Activated naive CD4-positive, alpha-beta T cell treated with Interleukin-2 at 50 U/mL for 16 hours (primary cell): ENCODE measurements at regions not wholly inside any gene's neighbourhood (a gene's known extent, or its start where the extent isn't known, plus 50 kb on each side); places are given as distances from the start of the nearest gene placed in this dataset.
"Not testable (repeated sequence)": the region's sequence is repeated elsewhere in the genome, so short reads cannot be mapped to it uniquely, and the experiment has no call there.

Source experiments
- DNase-seq: peaks from one replicate; pipeline ENCODE4 v3.0.0-alpha.2; 2020

DNA sequence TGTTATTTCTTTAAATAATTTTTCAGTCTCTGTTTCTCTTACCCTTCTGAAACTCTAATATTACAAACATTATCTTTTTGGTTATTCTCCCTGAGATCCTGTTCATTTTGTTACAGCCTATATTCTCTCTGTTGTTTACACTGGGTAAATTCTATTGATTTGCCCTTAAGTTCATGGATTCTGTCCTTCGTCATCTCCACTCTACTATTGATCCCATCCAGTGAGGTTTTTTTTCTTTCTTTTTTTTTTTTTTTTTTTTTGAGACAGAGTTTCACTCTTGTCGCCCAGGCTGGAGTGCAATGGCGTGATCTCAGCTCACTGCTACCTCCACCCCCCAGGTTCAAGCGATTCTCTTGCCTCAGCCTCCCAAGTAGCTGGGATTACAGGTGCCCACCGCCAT lies 393.9 kb downstream of the ZNF674 start:
- DNase-seq = not testable (repeated sequence)

DNA sequence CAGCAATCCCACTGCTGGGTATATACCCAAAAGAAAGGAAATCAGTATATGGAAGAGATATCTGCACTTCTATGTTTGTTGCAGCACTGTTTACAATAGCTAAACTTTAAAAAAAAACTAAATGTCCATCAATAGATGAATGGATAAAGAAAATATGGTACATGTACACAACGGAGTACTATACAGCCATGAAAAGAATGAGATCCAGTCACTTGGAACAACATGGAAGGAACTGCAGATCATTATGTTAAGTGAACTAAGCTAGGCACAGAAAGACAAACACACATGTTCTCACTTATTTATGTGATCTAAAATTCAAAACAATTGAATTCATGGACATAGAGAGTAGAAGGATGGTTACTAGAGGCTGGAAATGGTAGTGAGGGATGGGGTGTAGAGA lies 400.7 kb downstream of the ZNF674 start:
- DNase-seq = no peak

DNA sequence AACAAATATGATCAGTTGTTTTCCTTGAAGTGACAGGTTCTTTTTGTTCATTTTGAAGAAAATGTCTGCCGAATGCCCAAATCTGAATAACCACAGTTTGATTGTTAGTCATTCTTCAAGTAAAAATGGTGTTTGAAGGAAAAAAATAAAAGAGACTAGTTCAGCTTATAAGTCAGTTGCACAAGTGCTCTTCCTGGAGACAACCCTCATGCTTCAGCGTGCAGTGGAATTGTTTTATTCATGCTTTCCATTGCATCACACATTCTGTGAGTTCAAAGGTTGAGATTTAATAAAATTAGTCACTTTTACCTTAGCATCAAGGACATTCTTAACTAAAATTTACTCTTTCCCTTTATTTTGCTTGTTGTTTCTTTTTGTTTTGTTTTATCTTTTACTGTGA lies 404.9 kb downstream of the ZNF674 start:
- no peak for DNase-seq

DNA sequence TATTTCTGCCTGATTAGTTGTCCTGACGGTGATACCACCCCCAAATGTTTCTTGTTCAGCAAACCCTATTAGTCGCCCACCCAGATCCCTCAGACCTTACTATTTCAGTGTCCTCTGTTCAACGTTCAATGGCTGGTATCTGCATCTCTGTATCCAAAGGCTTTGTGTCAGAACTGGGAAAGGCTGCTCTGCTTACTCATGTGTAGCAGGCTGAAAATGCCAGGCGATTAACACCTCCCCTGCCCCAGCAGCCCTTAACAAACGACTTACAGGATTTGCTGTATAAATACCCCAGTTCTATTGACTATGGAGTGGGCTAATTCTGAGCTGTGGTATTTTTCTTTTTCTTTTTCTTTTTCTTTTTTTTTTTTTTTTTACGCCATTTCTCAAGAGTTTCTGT lies 415.0 kb downstream of the ZNF674 start:
- no peak for DNase-seq

DNA sequence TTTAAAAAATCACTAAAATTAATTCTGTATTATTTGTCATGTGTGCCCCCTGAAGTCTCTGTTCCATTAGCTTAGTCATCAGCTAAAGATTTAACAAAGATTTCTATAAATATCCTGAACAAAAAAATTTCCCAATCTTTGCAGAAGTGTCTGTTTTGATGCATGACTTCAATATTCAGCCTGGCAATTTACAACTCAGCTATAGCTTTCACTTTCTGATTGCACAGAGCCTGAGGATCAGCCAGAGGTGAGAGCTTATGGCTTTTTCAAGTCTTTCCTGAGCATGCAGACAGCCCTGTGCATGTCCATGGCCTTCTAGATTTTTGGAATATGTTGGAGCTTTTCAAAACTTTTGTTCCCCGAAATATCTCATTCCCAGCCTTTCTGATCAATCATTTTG lies 420.1 kb downstream of the ZNF674 start:
- DNase-seq = no peak

DNA sequence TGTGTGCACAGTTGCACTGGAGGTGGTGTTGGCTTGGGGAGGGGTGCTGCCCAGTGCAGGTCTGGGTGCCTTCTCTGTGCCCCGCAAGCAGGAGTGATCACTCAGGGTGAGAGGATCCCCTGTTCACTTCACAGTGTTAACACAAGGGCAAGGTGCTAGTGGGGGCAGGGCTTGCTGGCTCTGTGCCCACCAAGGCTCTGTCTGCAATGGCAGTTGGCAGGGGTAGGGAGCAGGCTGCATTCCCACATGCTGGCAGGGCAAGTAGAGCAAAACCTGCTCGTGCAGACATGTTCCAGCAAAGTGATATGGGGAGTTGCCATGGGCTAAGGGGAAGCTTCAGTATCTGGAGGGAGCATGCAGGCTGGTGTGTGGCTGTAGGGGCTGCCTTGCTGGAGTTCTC lies 428.0 kb downstream of the ZNF674 start:
- no peak for DNase-seq

DNA sequence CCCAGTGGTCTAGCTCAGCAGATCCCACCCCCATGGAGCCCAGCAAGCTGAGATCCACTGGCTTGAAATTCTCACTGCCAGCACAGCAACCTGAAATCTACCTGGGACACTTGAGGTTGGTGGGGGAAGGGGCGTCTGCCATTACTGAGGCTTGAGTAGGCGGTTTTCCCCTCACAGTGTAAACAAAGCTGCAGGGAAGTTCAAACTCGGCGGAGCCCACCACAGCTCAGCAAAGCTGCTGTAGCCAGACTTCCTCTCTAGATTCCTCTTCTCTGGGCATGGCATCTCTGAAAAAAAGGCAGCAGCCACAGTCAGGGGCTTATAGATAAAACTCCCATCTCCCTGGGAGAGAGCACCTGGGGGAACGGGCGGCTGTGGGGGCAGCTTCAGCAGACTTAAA lies 457.9 kb downstream of the ZNF674 start:
- not testable (repeated sequence) for DNase-seq

DNA sequence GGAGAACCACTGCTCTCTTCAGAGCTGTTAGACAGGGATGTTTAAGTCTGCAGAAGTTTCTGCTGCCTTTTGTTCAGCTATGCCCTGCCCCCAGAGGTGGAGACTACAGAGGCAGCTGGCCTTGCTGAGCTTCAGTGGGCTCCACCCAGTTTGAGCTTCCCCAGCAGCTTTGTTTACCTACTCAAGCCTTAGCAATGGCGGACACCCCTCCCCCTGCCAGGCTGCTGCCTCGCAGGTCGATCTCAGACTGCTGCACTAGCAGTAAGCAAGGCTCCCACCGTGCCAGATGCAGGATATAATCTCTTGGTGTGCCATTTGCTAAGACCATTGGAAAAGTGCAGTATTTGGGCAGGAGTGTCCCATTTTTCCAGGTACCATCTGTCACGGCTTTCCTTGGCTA lies 465.1 kb downstream of the ZNF674 start:
- DNase-seq = not testable (repeated sequence)

DNA sequence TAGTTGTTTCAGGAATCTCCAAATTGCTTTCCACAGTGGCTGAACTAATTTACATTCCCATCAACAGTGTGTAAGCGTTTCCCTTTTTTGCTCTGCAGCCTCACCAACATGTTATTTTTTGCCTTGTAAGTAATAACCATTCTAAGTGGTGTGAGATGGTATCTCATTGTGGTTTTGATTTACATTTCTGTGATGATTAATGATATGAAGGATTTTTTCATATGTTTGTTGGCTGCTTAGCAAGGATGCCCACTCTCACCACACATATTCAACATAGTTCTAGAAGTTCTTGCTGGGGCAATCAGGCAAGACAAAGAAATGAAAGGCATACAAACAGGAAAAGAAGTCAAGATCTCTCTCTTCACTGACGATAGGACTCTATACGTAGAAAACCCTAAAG lies 472.4 kb downstream of the ZNF674 start:
- no peak for DNase-seq

DNA sequence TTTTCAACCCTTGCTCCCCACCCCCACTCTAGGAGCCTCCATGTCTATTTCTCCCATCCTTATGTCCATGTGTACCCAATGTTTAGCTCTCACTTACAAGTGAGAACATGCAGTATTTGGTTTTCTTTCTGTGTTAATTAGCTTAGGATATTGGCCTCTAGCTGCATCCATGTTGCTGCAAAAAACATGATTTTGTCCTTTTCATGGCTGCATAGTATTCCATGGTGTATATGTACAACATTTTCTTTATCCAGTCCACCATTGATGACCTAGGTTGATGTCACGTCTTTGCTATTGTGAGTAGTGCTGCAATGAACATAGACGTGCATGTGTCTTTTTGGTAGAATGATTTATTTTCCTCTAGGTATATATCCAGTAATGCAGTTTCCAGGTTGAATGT lies 472.8 kb downstream of the ZNF674 start:
- DNase-seq = no peak

DNA sequence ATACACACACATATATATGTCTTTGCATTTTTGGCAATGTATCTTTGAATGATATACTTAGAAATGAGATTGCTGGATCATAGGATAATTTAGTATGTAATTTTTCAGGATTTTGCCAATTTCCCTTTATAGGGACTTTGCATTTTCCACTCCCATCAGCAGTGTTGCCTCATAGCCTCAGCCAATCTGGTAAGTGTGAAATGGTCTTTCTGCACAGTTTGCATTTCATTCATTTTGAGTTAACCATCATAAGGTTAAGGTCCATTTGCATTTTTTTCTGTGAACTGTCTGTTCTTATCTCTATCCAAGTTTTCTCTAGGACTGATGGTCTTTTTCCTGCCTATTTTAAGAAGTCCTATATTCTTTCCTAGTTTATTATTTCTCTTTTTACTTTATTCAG lies 474.8 kb downstream of the ZNF674 start:
- DNase-seq = no peak

DNA sequence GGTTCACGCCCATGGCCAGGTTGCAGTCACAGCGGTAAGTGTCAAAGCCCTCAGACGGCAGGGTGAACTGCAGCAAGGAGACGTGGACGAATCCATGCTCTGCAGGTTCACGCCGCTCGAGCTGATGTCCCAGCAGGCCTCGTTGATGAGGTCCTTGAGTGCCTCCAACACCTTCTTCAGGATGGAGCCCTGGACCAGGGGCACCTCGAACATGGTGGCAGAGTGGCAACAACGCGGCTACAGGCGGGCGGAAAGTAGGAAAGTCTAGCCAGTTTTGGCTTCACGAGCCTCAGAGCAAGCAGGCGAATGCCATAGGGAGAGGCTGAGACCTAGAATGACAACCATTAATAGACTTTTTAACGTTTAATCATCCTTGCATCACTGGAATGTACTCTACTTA lies 485.9 kb downstream of the ZNF674 start:
- DNase-seq = no peak

DNA sequence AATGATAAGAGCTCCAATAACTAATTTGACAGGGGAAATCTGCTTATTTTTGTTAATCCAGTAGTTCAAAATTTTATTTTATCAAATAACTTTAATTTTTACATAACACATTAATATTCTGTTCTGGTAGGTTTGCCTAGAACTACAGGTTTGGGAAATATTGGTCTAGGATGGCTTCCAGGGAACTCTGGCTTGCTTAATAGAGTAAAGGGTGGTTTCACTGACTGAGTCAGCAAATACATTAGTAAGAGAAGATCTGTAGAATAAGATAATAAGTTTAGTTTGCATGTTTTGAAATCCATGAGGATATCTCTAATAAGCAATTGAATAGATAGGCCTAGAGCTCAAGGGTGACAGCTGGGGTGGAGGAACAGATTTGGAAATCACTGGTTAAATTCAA lies 500.7 kb downstream of the ZNF674 start:
- no peak for DNase-seq

DNA sequence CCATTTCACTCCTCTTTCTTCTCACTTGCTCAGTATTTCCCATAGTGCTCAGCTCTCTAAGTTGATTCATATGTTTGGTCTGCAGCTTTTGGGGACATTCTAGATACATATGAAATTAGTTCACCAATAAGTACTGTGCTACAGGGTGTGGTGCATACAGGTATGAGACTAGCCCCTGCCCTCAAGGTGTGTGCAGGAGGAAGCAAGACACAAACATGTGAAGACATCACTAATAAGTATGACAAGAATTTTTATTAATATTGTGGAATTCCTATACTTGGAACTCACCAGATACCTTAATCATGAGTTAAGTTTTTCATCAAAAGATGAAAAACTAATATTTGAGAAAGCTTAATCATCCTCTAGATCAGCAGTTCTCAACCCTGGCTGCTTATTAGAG lies 505.2 kb downstream of the ZNF674 start:
- DNase-seq = no peak

DNA sequence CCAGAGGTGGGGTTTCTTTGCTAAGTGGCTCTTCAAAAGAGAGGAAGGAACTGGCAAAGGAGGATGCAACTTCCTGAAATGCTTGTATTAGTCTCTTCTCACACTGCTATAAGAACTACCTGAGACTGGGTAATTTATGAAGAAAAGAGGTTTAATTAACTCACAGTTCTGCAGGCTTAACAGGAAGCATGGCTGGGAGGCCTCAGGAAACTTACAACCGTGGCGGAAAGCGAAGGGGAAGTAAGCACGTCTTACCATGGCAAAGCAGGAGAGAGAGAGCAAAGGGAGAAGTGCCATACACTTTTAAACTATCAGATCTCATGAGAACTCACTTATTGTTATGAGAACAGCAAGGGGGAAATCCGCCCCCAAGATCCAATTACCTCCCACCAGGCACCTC lies 505.7 kb downstream of the ZNF674 start:
- no peak for DNase-seq

DNA sequence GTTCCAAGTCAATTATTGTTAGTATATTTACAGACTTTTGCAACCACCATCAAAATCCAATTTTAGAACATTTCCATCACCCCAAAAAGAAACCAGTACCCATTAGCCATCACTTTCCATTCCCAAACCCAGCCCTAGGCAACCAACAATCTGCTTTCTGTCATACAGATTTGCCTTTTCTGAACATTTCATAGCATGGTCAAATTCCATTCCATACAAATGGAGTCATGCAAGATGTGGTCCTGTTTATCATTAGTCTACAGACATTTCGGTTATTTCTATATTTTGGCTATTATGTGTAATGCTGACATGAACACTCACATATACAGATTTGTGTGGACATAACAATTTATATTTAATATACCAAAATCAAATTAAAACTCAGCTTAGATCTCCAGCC lies 508.7 kb downstream of the ZNF674 start:
- DNase-seq = no peak

DNA sequence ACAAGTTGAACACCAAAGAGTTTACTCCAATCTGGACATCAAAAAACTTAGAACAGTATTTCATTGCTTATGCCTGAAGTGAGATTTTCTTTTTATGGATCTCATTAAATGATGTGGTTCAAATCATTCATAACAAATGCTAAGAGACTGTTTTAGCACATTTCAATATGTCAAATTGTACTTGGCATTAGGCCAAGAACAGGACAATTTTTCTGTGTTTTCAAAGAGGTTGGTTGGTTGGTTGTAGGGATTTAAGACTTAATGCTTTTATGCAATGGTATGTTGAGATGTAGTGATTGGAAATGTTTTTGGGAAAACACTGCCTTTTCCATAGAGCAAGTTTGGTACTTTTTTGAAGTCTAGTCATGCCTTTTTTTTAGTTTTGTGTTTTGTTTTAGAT lies 510.4 kb downstream of the ZNF674 start:
- DNase-seq = no peak

DNA sequence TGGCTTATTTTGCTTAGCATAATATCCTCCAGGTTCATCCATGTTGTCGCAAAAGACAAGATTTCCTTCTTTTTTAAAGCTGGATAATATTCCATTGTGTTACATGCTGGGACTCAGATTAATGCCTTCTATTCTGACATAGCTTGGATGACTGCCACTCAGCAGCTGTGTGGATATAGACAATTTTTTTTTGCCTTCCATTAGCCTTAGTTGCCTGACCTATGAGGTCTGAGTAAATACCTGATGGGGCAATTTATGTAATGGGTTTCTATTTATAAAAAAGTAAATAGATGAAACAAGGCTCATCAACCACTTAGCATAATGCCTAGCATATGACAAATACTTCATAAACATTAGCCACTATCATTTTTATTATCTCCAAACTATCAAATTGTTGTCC lies 515.4 kb downstream of the ZNF674 start:
- DNase-seq = no peak

DNA sequence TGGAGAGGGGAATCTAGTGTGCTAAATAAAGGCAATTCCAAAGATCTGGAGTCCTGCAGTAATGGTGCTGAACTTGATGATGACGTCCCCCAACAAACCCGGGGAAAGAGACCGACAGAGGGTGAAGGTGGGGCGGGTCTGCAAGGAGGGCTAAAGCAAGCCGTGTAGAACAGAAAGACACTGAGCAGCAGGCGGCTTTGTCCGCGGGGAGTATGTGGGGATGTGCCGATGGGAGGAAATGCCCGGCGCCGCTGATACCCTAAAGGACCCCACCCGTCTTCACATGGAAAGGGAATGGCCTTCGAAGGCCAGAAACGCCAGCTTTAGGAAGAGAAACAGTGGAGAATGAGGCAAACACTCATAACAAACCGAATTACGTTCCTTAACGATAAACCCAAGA lies 528.9 kb downstream of the ZNF674 start:
- DNase-seq = no peak

DNA sequence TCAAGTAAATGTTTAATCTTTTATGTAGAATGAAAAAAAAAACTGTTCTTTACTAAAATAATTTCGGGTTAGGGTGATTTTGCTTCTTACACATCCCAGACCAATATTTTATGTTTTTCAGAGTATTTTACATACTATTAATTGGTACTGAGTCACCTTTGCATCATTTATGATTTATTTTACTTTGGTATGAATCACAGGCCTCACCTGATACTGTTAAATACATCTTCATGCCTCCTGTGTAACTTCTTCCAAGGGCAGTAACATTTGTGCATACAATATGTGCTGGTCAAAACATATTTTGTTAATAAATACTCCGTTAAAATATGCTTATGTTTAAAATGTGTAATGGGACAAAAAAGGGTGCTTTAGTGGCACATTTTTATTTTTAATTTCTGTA lies 529.6 kb downstream of the ZNF674 start:
- no peak for DNase-seq

DNA sequence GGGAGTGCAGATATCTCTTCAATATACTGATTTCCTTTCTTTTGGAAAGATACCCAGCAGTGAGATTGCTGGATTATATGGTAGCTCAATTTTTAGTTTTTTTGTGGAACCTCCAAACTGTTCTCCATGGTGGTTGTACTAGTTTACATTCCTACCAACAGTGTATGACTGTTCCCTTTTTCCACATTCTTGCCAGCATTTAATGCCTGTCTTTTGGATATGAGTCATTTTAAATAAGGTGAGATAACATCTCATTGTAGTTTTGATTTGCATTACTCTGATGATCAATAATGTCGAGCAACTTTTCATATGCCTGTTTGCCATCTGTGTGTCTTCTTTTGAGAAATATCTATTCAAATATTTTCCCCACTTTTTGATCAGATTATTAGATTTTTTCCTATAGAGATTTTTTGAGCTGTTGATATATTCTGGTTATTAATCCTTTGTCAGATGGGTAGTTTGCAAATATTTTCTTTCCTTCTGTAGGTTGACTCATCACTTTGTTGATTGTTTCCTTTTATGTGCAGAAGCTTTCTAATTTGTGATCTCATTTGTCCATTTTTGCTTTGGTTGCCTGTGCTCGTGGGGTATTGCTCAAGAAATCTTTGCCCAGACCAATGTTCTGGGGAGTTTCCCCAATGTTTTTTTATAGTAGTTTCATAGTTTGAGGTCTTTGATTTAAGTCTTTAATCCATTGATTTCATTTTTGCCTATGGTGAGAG lies 552.7 kb downstream of the ZNF674 start:
- DNase-seq = no peak

DNA sequence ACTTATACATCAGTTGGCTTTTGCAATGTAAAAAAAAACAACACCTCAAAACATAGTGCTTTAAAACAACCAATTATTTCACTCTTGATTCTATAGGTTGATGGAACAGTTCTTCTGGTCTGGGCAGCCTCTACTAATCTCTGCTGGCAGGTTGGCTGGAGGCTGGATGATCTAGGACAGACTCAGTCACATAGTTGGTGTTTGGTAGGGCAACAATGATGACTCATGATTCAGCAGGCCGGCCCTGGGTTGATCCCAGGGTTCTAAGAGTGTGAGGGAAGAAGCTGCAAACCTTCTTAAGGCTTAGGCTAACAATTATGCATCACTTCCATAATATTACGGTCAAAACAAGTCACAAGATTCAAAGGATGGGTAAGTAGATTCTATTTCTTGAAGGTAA lies 558.2 kb downstream of the ZNF674 start:
- DNase-seq = no peak

DNA sequence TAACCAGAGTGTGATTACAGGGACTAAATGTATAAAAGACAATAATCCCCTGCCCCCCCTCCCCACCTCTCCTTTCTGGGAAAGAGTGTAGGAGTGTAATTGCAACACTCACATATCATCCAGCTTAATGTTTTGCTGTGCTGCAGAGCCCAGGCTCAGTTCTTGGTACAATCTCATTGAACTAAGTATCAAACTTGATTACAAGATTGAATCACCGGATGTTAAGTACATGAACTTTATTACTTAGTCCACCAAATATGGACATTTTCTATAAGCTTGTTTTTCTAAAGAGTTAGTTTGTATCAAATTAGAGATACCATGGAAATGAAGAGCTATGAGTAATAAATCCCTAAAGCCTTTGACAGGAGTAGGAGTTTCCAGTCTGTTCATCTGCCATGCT lies 559.1 kb downstream of the ZNF674 start:
- no peak for DNase-seq

DNA sequence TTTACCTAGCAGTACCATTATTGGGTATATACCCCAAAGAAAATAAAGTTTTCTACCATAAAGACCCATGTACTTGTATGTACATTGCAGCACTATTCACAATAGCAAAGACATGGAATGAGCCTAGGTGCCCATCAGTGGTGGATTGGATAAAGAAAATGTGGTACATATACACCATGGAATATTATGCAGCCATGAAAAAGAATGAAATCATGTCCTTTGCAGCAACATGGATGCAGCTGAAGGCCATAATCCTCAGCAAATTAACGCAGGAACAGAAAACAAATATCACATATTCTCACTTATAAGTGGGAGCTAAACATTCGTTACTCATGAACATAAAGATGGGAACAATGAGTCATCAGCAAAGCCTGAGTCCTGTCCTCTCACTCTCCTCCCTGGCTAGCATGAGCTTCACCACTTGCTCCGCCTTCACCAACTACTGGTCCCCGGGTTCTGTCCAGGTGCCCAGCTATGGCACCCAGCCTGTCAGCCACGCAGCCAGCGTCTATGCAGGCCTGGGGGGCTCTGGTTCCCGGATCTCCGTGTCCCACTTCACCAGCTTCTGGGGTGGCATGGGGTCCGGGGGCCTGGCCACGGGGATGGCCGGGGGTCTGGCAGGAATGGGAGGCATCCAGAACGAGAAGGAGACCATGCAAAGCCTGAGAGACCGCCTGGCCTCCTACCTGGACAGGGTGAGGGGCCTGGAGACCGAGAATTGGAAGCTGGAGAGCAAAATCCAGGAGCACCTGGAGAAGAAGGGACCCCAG lies 562.1 kb downstream of the ZNF674 start:
- not testable (repeated sequence) for DNase-seq

DNA sequence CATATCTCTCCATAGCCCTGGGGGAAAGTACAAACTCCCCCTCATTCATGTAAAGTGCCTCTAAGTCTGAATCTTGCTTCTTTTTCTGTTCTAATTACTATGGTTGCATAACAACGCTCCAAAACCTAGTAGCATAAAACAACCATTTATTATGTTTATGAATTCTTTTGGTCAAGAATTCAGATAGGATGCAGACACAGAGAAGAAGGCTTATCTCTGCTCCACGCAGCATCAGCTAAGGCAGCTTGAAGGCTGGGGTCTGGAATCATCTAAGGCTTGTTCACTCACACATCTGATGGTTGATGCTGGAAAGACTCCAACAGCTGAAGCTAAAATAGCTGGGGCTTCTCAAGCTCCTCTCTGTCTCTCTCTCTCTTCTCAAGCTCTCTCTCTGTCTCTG lies 564.5 kb downstream of the ZNF674 start:
- DNase-seq = no peak
